ENCODE measurements at regions not wholly inside any gene's neighbourhood (a gene's known extent, or its start where the extent isn't known, plus 50 kb on each side); places are given as distances from the start of the nearest gene placed in this dataset.

DNA sequence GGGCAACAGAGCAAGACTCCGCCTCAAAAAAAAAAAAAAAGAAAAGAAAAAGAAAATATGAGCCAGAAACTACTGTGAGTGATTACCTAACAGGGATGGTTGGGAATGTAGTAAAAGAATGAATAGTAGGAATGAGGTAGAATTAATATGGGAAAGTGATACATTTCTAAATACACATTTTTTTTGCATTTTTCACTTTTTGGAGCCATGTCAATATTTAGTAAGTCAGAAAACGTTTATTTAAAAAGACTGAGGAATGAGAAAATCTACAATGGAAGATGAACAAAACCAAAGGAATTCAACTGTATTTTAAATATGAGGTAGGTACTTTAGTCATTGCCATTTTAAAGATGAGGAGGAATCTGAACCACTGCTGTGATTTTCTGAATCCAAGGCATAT lies 817.2 kb upstream of the CADM2 start:
- TF ChIP-seq, protein P1, sequence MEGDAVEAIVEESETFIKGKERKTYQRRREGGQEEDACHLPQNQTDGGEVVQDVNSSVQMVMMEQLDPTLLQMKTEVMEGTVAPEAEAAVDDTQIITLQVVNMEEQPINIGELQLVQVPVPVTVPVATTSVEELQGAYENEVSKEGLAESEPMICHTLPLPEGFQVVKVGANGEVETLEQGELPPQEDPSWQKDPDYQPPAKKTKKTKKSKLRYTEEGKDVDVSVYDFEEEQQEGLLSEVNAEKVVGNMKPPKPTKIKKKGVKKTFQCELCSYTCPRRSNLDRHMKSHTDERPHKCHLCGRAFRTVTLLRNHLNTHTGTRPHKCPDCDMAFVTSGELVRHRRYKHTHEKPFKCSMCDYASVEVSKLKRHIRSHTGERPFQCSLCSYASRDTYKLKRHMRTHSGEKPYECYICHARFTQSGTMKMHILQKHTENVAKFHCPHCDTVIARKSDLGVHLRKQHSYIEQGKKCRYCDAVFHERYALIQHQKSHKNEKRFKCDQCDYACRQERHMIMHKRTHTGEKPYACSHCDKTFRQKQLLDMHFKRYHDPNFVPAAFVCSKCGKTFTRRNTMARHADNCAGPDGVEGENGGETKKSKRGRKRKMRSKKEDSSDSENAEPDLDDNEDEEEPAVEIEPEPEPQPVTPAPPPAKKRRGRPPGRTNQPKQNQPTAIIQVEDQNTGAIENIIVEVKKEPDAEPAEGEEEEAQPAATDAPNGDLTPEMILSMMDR (IDR thresholded peaks at IDR 0.05 in 2 of 3, conservative IDR thresholded peaks at IDR 0.05 in 1 of 3; ENCODE audit: insufficient read depth in 2 of 3, low read depth in 1 of 3, low read length in 3 of 3) = no peak
- TF ChIP-seq, protein P2, sequence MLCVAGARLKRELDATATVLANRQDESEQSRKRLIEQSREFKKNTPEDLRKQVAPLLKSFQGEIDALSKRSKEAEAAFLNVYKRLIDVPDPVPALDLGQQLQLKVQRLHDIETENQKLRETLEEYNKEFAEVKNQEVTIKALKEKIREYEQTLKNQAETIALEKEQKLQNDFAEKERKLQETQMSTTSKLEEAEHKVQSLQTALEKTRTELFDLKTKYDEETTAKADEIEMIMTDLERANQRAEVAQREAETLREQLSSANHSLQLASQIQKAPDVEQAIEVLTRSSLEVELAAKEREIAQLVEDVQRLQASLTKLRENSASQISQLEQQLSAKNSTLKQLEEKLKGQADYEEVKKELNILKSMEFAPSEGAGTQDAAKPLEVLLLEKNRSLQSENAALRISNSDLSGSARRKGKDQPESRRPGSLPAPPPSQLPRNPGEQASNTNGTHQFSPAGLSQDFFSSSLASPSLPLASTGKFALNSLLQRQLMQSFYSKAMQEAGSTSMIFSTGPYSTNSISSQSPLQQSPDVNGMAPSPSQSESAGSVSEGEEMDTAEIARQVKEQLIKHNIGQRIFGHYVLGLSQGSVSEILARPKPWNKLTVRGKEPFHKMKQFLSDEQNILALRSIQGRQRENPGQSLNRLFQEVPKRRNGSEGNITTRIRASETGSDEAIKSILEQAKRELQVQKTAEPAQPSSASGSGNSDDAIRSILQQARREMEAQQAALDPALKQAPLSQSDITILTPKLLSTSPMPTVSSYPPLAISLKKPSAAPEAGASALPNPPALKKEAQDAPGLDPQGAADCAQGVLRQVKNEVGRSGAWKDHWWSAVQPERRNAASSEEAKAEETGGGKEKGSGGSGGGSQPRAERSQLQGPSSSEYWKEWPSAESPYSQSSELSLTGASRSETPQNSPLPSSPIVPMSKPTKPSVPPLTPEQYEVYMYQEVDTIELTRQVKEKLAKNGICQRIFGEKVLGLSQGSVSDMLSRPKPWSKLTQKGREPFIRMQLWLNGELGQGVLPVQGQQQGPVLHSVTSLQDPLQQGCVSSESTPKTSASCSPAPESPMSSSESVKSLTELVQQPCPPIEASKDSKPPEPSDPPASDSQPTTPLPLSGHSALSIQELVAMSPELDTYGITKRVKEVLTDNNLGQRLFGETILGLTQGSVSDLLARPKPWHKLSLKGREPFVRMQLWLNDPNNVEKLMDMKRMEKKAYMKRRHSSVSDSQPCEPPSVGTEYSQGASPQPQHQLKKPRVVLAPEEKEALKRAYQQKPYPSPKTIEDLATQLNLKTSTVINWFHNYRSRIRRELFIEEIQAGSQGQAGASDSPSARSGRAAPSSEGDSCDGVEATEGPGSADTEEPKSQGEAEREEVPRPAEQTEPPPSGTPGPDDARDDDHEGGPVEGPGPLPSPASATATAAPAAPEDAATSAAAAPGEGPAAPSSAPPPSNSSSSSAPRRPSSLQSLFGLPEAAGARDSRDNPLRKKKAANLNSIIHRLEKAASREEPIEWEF (CRISPR knock-in tag; IDR thresholded peaks at IDR 0.05) = no peak
- TF ChIP-seq MEF2D (tag; conservative IDR thresholded peaks at IDR 0.05; ENCODE audit: low read depth) (no peak), NFIC (IDR thresholded peaks at IDR 0.05) (no peak), C11orf30 (IDR thresholded peaks at IDR 0.05; ENCODE audit: low read depth) (no peak), POLR2A (conservative IDR thresholded peaks at IDR 0.05) (no peak), NCOR1 (IDR thresholded peaks at IDR 0.05) (no peak), MAFF (IDR thresholded peaks at IDR 0.05; ENCODE audit: low read length) (no peak), NR3C1 (CRISPR knock-in tag; IDR thresholded peaks at IDR 0.05) (no peak)
- TF ChIP-seq, protein P3, sequence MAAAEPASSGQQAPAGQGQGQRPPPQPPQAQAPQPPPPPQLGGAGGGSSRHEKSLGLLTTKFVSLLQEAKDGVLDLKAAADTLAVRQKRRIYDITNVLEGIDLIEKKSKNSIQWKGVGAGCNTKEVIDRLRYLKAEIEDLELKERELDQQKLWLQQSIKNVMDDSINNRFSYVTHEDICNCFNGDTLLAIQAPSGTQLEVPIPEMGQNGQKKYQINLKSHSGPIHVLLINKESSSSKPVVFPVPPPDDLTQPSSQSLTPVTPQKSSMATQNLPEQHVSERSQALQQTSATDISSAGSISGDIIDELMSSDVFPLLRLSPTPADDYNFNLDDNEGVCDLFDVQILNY (CRISPR knock-in tag; IDR thresholded peaks at IDR 0.05) = no peak

All from K562 (cell line).